Erythroblast (primary cell): ENCODE measurements at regions not wholly inside any gene's neighbourhood (a gene's known extent, or its start where the extent isn't known, plus 50 kb on each side); places are given as distances from the start of the nearest gene placed in this dataset.

Experiments used
- GATA1 ChIP-seq: IDR thresholded peaks from 2 replicates; pipeline ENCODE4 v1.6.1; 2011; ENCODE audit warnings: low read depth, mild to moderate bottlenecking, control low read depth, low read length, moderate library complexity
- POLR2A ChIP-seq: IDR thresholded peaks from 2 replicates; pipeline ENCODE4 v1.6.1; 2011; ENCODE audit warnings: mild to moderate bottlenecking, low read length

GRCh38 chr1:58882322-58882948, 98.6 kb upstream of the JUN start:
- no peak for TF ChIP-seq POLR2A
- TF ChIP-seq GATA1: no peak
